Right cardiac atrium (tissue), 5 donors: ENCODE measurements at regions not wholly inside any gene's neighbourhood (a gene's known extent, or its start where the extent isn't known, plus 50 kb on each side); places are given as distances from the start of the nearest gene placed in this dataset.
A peak's percentile ranks its signal among the peaks of the same experiment; 100 is the strongest.

Source experiments
- ATAC-seq, 2 donors: fragments of 200-7000 bp; cut with Tn5 transposase; one replicate each; pipeline versions ENCODE4 v1.8.0 to v1.9.1; 2020; ENCODE audit warnings: moderate library complexity in 2 of 2, mild to moderate bottlenecking in 1 of 2
- DNase-seq, 3 donors: peaks; one replicate each; pipeline ENCODE4 v3.0.0-alpha.2; 2020
- H3K27ac ChIP-seq: one replicate; pipeline ENCODE4 v1.5.1; 2013; ENCODE audit warnings: mild to moderate bottlenecking, low read length, control low read depth, moderate library complexity
- H3K27me3 ChIP-seq: one replicate; pipeline ENCODE4 v1.6.1; 2013; ENCODE audit not compliant: control insufficient read depth, insufficient read depth
- H3K4me1 ChIP-seq: one replicate; pipeline ENCODE4 v1.6.1; 2013; ENCODE audit warnings: low read length; ENCODE audit not compliant: control insufficient read depth, insufficient read depth
- H3K4me3 ChIP-seq: one replicate; pipeline ENCODE4 v1.5.1; 2013; ENCODE audit warnings: low read length, control low read depth
- H3K9me3 ChIP-seq: one replicate; pipeline ENCODE4 v1.6.1; 2013; ENCODE audit warnings: low read length; ENCODE audit not compliant: control insufficient read depth
- WGBS: extraction: QIAGEN DNeasy Blood & Tissue Kit; methylation state at CpG from one replicate; pipeline ENCODE4 v1.1.7; 2013; 5-methylcytosine and 5-hydroxymethylcytosine counted together
- intact Hi-C, 4 donors: fragments of 100-400 bp; cut with DNase I; formaldehyde crosslinking; loops; one replicate each; pipeline versions ENCODE4 v1.11.0 to v1.14.0; 2022 to 2023
- donor health status: healthy with polysubstance abuse.
- donor health status: DM: no; HTN: yes; CAD: no.
- donor health status: DM: no; HTN: no; CAD: no.
- donor health status: DM: no; HTN: yes; CAD: no; lungs with severe emphysema.
- donor health status: DM: yes; HTN: yes; CAD: no.

DNA sequence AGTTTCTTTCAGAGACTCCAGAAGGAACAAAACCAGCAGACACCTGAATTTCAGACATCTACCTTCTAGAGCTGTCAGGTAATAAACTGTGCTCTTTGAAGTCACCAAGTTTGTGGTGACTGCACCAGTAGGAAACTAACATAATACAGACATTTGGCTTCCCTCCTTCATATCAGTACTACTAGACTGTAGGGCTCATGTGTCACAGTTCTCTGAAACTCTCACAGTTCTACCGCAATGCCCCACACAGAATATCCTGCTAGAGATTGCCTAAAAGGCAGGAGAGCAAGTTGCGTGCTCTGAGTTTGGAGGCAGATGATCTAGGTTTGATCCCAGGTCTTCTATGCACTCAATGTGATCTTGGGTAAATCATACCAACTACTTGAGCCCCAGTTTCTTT is 205.0 kb upstream of the LRFN2 start:
- H3K27ac ChIP-seq = no peak overlapping the region
- intact Hi-C loops = no loop called here
- peaks cover 6% of the 10 kb centered on the region for H3K4me1 ChIP-seq
- no peaks in the 10 kb centered on the region for H3K27me3 ChIP-seq
- WGBS = 90% methylated on average over 2 of the region's 2 CpGs
- no peaks in the 10 kb centered on the region for H3K9me3 ChIP-seq
- DNase-seq (no peak), ATAC-seq (no peak)
- no peak overlapping the region for H3K4me3 ChIP-seq

DNA sequence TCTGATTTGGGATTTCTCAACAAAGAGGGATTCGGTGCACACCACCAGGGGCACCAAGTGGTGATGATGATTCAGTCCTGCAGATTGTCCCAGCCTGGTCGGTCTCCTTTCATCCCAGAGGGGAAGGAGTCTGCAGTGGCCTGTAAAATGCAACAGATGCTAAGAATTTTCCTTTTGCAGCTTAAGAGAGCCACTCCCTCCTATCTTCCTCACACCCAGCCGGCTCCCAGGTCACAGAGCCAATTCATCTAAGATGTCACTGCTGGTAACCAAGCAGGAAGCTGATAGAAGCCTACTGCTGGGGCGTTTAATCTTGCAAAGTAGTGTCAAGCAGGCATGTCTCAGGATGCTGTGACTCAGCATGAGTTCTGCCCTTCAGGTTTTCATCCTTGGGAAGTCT is 203.8 kb upstream of the LRFN2 start:
- H3K4me1 ChIP-seq = peaks cover 6% of the 10 kb centered on the region
- H3K27ac ChIP-seq = no peak overlapping the region
- intact Hi-C loops = no loop called here
- ATAC-seq = peak in 1 of 2 donors; percentile 34
- no peak overlapping the region for H3K4me3 ChIP-seq
- no peaks in the 10 kb centered on the region for H3K27me3 ChIP-seq
- no peaks in the 10 kb centered on the region for H3K9me3 ChIP-seq
- 44% methylated on average over 4 of the region's 4 CpGs for WGBS
- DNase-seq = no peak

DNA sequence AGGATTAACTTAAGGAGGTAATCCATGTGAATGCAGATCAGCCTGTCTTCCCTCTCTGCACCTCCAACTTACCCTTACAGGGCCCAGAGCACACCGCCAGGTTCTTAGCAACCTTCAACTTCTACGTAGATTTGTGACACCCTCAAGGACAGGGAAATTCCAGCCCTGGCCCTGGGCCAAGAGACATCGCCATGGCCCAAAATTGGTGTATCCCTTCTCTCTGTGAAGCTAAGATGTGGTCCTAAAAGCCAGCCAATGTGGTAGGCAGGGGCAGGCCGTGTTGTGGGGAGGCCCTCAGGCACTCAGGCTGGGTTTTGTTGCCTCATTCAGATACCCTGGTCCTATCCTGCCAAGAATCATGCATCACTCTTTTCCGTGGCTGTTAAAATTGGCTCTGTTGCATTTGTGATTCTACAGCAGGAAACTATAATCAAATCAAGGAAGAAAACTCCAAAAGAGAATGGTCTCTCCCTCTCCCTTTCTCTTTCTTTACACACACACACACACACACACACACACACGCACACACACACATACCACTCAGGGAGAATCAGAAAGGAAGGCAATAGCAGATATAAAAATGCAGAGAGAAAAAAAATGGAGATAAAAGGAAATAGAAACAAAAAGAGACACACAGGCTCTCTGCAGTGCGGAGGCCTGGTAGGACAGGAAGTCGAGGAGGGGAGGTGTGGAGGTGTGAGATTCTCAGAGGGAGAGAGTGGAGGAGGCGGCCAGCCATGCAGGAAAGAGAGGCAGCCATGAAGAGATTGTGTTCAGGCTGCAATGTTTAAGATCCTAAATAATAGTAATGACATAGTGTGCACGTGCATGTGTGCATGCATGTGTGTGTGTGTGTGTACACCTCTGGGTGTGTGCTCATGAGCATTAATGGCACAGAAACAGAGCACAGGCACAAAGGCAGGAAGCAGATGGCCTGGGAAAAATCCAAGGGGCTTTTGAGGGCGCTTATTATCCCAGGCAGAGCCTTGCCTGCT is 201.8 kb upstream of the LRFN2 start:
- ATAC-seq = peak; percentile 72 to 74
- 36% methylated on average over 11 of the region's 11 CpGs for WGBS

DNA sequence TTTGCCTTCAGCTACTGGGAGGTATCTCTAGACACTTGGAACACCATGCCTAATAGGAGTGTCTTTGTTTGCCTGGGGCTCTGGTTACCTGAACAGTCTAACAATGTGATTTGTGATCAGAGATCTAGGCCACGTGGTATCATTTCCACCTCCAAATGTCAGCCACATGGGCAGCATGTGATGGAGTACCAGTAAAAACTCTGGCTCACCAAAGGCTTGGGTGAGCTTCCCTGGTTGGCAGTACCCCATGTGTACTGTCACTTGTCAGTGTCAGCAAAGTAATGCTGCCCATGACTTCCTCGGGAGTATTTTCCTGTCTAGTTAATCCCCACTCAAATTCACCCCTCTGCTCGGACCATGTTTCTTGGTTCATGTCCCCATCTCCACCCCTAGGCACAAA is 195.2 kb upstream of the LRFN2 start:
- H3K27me3 ChIP-seq = no peaks in the 10 kb centered on the region
- no peak for DNase-seq
- H3K4me1 ChIP-seq = no peaks in the 10 kb centered on the region
- H3K4me3 ChIP-seq = no peak overlapping the region
- ATAC-seq = no peak
- H3K27ac ChIP-seq = no peak overlapping the region
- 70% methylated on average over 3 of the region's 3 CpGs for WGBS
- no peaks in the 10 kb centered on the region for H3K9me3 ChIP-seq
- intact Hi-C loops = no loop called here

More for the DNA sequence above, 201.8 kb upstream of the LRFN2 start:
- peak; percentile 22 to 62 (median 57) for DNase-seq
- H3K9me3 ChIP-seq = no peaks in the 10 kb centered on the region
- intact Hi-C loops = no loop called here
- no peak overlapping the region for H3K4me3 ChIP-seq
- peaks cover 6% of the 10 kb centered on the region for H3K4me1 ChIP-seq
- no peaks in the 10 kb centered on the region for H3K27me3 ChIP-seq
- H3K27ac ChIP-seq = no peak overlapping the region

DNA sequence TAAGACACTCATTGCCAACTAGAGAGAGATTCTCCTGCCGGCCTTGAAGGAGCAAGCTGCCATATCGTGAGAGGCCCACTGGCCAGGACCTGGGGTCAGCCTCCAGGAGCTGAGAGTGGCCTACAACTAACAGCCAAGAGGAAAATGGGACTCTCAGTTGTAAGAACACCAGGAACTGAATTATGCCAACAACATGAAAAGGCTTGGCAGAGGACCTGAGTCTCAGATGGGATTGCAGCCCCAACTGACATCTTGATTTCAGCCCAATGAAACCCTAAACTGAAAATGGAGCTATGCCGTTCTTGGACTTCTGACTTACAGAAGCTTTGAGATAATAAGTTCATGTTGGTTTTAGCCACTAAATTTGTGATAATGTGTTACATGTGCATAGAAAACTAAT is 193.5 kb upstream of the LRFN2 start:
- 69% methylated on average over 3 of the region's 3 CpGs for WGBS
- H3K27ac ChIP-seq = no peak overlapping the region
- H3K9me3 ChIP-seq = no peaks in the 10 kb centered on the region
- DNase-seq = no peak
- intact Hi-C loops = no loop called here
- no peak for ATAC-seq
- H3K4me3 ChIP-seq = no peak overlapping the region
- no peaks in the 10 kb centered on the region for H3K27me3 ChIP-seq
- H3K4me1 ChIP-seq = no peaks in the 10 kb centered on the region

DNA sequence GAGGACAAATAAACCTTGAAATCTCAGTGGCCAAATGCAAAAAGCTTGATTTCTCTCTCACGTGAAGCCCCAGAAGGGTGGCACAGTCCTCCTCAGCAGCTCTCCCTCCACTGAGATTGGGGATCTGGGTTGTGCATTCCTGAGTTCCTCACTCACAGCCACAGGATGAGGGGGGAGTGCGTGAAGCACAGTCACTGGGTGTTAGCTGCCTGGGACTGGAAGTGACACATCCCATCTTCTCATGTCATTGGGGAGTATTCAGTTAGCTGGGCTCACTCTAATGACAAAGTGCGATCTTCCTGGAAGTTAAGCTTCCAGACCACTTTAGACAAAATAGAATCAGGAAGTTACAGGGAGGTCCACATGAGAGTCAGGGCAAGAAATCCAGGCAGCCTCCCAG is 192.2 kb upstream of the LRFN2 start:
- ATAC-seq (peak in 1 of 2 donors; percentile 83), DNase-seq (no peak)
- Histone ChIP-seq H3K4me1 (no peaks in the 10 kb centered on the region), H3K27ac (no peak overlapping the region), H3K9me3 (no peaks in the 10 kb centered on the region), H3K27me3 (no peaks in the 10 kb centered on the region), H3K4me3 (no peak overlapping the region)
- WGBS = 41% methylated on average over 3 of the region's 3 CpGs
- intact Hi-C loops = no loop called here

DNA sequence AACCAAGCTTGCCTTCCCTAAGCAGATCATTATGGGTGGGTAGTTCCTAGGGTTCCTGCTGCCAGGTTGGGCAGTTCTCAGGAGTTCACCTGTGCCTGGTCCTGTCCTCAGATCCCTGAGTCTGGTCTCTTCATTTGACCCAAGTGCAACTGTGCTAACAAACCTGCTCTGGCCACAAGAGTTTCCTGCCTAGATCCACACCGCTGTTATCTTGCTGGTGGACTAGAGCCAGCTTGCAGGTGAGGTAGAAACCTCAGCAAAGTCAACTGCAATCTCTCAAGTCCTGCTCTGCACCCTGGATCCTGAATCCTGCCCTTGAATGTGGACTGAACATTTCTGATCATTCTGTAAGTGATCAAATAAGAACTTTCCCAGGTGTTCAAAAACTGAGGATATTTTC is 191.8 kb upstream of the LRFN2 start:
- DNase-seq = no peak
- intact Hi-C loops = no loop called here
- no peaks in the 10 kb centered on the region for H3K4me1 ChIP-seq
- no peak overlapping the region for H3K27ac ChIP-seq
- 79% methylated on average over 1 of the region's 1 CpG for WGBS
- H3K27me3 ChIP-seq = no peaks in the 10 kb centered on the region
- ATAC-seq = no peak
- H3K9me3 ChIP-seq = no peaks in the 10 kb centered on the region
- H3K4me3 ChIP-seq = no peak overlapping the region

DNA sequence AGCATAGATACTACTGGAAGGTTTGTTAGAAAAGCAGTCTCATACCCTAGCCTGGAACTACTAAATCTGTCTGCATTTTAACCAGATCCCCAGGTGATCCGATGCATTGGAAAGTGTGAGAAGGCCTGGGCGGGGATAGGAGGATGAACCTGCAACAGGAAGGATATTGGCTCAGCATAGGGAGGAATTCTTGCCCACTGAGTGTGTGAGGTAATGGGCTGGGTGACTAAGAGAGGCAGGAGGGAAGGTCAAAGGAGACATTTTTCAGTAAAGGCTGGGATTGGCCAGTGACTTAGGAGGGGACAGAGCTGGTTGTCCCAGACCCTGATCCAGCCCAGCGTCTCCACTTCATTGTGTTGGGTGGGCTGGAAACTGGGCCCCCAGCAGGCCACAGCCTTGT is 191.0 kb upstream of the LRFN2 start:
- 86% methylated on average over 3 of the region's 3 CpGs for WGBS
- Histone ChIP-seq H3K4me1 (no peaks in the 10 kb centered on the region), H3K27me3 (no peaks in the 10 kb centered on the region), H3K27ac (no peak overlapping the region), H3K4me3 (no peak overlapping the region), H3K9me3 (no peaks in the 10 kb centered on the region)
- DNase-seq (no peak), ATAC-seq (no peak)
- intact Hi-C loops = no loop called here

DNA sequence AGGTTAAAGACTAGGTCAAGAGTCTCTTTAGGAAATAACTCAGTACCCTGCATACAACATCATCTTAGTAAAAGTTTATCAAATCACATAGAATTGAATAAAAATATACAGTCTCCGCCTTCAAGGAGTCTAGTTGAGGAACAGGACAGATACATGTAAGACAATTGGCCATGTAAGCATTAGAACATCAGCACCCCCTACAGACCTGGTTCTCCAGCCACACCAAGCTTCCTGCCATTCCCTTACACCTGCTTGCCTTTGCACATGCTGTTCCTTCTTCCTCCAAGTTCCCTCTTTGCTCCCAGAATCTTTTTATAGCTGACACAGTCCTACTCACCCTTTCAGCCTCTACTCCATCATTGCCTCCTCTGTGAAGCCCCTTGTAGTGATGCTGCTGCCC is 187.8 kb upstream of the LRFN2 start:
- intact Hi-C loops = no loop called here
- WGBS = 80% methylated on average over 1 of the region's 1 CpG
- Histone ChIP-seq H3K27me3 (no peaks in the 10 kb centered on the region), H3K4me1 (no peaks in the 10 kb centered on the region), H3K27ac (no peak overlapping the region), H3K9me3 (no peaks in the 10 kb centered on the region), H3K4me3 (no peak overlapping the region)
- DNase-seq (no peak), ATAC-seq (no peak)

DNA sequence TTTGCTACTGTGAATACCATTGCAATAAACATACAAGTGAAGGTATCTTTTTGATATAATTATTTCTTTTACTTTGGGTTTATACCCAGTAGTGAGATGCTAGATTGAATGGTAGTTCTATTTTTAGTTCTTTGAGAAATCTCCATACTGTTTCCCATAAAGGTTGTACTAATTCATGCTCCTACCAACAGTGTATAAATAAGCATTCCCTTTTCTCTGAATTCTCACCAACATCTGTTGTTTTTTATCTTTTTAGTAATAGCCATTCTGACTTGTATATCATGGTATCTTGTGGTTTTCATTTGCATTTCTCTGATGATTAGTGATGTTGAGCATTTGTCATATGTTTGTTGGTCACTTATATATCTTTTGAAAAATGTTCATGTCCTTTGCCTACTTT is 183.6 kb upstream of the LRFN2 start:
- intact Hi-C loops = no loop called here
- H3K4me1 ChIP-seq = no peaks in the 10 kb centered on the region
- no peak overlapping the region for H3K27ac ChIP-seq
- no peaks in the 10 kb centered on the region for H3K9me3 ChIP-seq
- H3K4me3 ChIP-seq = no peak overlapping the region
- DNase-seq (no peak), ATAC-seq (no peak)
- H3K27me3 ChIP-seq = no peaks in the 10 kb centered on the region

DNA sequence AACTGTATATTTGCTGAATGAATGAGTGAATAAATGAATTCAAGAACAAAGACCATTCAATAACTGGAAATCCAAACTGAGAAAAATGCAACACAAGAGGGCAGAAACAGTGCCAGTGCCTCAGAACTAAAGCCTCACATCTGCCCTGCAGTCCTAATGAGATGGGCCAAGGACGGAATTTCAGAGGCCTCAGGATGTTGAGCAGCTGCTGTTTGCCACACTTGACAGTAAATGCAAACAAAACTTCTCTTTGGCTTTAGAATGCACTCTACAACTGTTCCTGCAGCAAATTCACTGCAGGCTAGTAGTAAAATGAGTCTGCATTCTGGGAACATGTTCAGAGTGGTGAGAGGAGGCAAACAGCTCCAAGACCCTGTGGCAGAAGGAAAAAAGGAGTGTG is 177.6 kb upstream of the LRFN2 start:
- no peak for ATAC-seq
- 64% methylated on average over 1 of the region's 1 CpG for WGBS
- intact Hi-C loops = no loop called here

More for the DNA sequence above, 177.6 kb upstream of the LRFN2 start:
- Histone ChIP-seq H3K4me1 (peaks cover 2% of the 10 kb centered on the region), H3K27ac (no peak overlapping the region), H3K9me3 (no peaks in the 10 kb centered on the region), H3K27me3 (no peaks in the 10 kb centered on the region), H3K4me3 (no peak overlapping the region)
- DNase-seq = no peak
